ENCODE measurements at regions not wholly inside any gene's neighbourhood (a gene's known extent, or its start where the extent isn't known, plus 50 kb on each side); places are given as distances from the start of the nearest gene placed in this dataset.

- H3K27ac ChIP-seq (ENCODE audit: low read depth in 1 of 2, low read length in 2 of 2) = no peak overlapping the region
- H3K4me3 ChIP-seq (replicated peaks in 1 of 3; ENCODE audit: low read depth in 2 of 3, low read length in 3 of 3) = no peak overlapping the region
- H3K4me1 ChIP-seq (ENCODE audit: control insufficient read depth in 1 of 2, insufficient read depth in 2 of 2, low read length in 2 of 2) = no peaks in the 10 kb centered on the region
- H3K9ac ChIP-seq (ENCODE audit: insufficient read depth, low read length, poor library complexity, severe bottlenecking) = no peak overlapping the region
- H3K36me3 Mint-ChIP-seq = no peaks in the 10 kb centered on the region
- H3K4me2 ChIP-seq (replicated peaks; ENCODE audit: extremely low read depth, low read length, poor library complexity, severe bottlenecking) = no peak overlapping the region
- no peaks in the 10 kb centered on the region for H3K4me1 Mint-ChIP-seq
- H3K36me3 ChIP-seq (replicated peaks in 1 of 2; ENCODE audit: control insufficient read depth in 1 of 2, insufficient read depth in 2 of 2, low read length in 2 of 2) = no peaks in the 10 kb centered on the region
- H3K9me3 ChIP-seq (replicated peaks in 1 of 2; ENCODE audit: control insufficient read depth in 1 of 2, insufficient read depth in 1 of 2, low read length in 2 of 2) = no peaks in the 10 kb centered on the region
- H3K9me3 Mint-ChIP-seq = no peaks in the 10 kb centered on the region
- H4K20me1 ChIP-seq (ENCODE audit: insufficient read depth, low read length) = no peaks in the 10 kb centered on the region
- H3K27ac Mint-ChIP-seq = no peak overlapping the region
- intact Hi-C loops (cut with micrococcal nuclease) = no loop called here
- H3K4me3 Mint-ChIP-seq = no peak overlapping the region
- peaks cover 8 to 13% (median 9%) of the 10 kb centered on the region in 3 donors for H3K27me3 Mint-ChIP-seq (ENCODE audit: low read depth in 3 of 3)
- no CpG with 5 or more reads among the region's 1 CpG for WGBS (ENCODE audit: insufficient coverage)
- no peaks in the 10 kb centered on the region for H3K27me3 ChIP-seq (ENCODE audit: control insufficient read depth in 2 of 2, insufficient read depth in 2 of 2, low read length in 2 of 2)
- no peak for TF ChIP-seq CTCF (IDR thresholded peaks at IDR 0.05)
- DNase-seq = no peak
- no peaks in the 10 kb centered on the region for H3K79me2 ChIP-seq (ENCODE audit: insufficient read depth, low read length)
- H2AFZ ChIP-seq (ENCODE audit: insufficient read depth, low read depth, low read length, poor library complexity, severe bottlenecking) = no peak overlapping the region
Measured at GRCh38 chr12:5195244-5195643, 151.6 kb downstream of the KCNA5 start.

GRCh38 chr12:5195691-5196090 lies 152.0 kb downstream of the KCNA5 start:
- Mint-ChIP-seq H3K4me1 (no peaks in the 10 kb centered on the region), H3K36me3 (no peaks in the 10 kb centered on the region), H3K9me3 (no peaks in the 10 kb centered on the region), H3K27me3 (ENCODE audit: low read depth in 3 of 3) (peaks cover 9 to 13% (median 10%) of the 10 kb centered on the region in 3 donors), H3K4me3 (no peak overlapping the region), H3K27ac (no peak overlapping the region)
- H3K79me2 ChIP-seq (ENCODE audit: insufficient read depth, low read length) = no peaks in the 10 kb centered on the region
- H3K9me3 ChIP-seq (replicated peaks in 1 of 2; ENCODE audit: control insufficient read depth in 1 of 2, insufficient read depth in 1 of 2, low read length in 2 of 2) = no peaks in the 10 kb centered on the region
- no peak overlapping the region for H2AFZ ChIP-seq (ENCODE audit: insufficient read depth, low read depth, low read length, poor library complexity, severe bottlenecking)
- no peak overlapping the region for H3K4me3 ChIP-seq (replicated peaks in 1 of 3; ENCODE audit: low read depth in 2 of 3, low read length in 3 of 3)
- TF ChIP-seq CTCF (IDR thresholded peaks at IDR 0.05) = no peak
- intact Hi-C loops (cut with micrococcal nuclease) = no loop called here
- no peak overlapping the region for H3K4me2 ChIP-seq (replicated peaks; ENCODE audit: extremely low read depth, low read length, poor library complexity, severe bottlenecking)
- H3K27me3 ChIP-seq (ENCODE audit: control insufficient read depth in 2 of 2, insufficient read depth in 2 of 2, low read length in 2 of 2) = no peaks in the 10 kb centered on the region
- H3K27ac ChIP-seq (ENCODE audit: low read depth in 1 of 2, low read length in 2 of 2) = no peak overlapping the region
- no peaks in the 10 kb centered on the region for H4K20me1 ChIP-seq (ENCODE audit: insufficient read depth, low read length)
- H3K36me3 ChIP-seq (replicated peaks in 1 of 2; ENCODE audit: control insufficient read depth in 1 of 2, insufficient read depth in 2 of 2, low read length in 2 of 2) = no peaks in the 10 kb centered on the region
- no peak for DNase-seq
- no peaks in the 10 kb centered on the region for H3K4me1 ChIP-seq (ENCODE audit: control insufficient read depth in 1 of 2, insufficient read depth in 2 of 2, low read length in 2 of 2)
- no peak overlapping the region for H3K9ac ChIP-seq (ENCODE audit: insufficient read depth, low read length, poor library complexity, severe bottlenecking)
- 75% methylated on average over 2 of the region's 3 CpGs for WGBS (ENCODE audit: insufficient coverage)
